Muscle layer of colon (tissue), 2 donors: ENCODE measurements at regions not wholly inside any gene's neighbourhood (a gene's known extent, or its start where the extent isn't known, plus 50 kb on each side); places are given as distances from the start of the nearest gene placed in this dataset.

Source experiments
- H3K27ac ChIP-seq: one replicate; pipeline ENCODE4 v1.7.0; 2013; ENCODE audit warnings: low read depth, mild to moderate bottlenecking, low read length, moderate library complexity
- H3K27me3 ChIP-seq, 2 donors: one replicate each; pipeline ENCODE4 v1.7.0; 2013; ENCODE audit warnings: low read length in 2 of 2, mild to moderate bottlenecking in 2 of 2; ENCODE audit not compliant: insufficient read depth in 2 of 2, control insufficient read depth in 1 of 2
- H3K36me3 ChIP-seq: one replicate; pipeline ENCODE4 v1.7.0; 2013; ENCODE audit warnings: mild to moderate bottlenecking, low read length; ENCODE audit not compliant: insufficient read depth
- H3K4me1 ChIP-seq: one replicate; pipeline ENCODE4 v1.7.0; 2013; ENCODE audit warnings: mild to moderate bottlenecking, low read length; ENCODE audit not compliant: insufficient read depth
- H3K4me3 ChIP-seq, 2 donors: one replicate each; pipeline ENCODE4 v1.7.0; 2013; ENCODE audit warnings: low read length in 2 of 2, low read depth in 1 of 2, mild to moderate bottlenecking in 1 of 2, moderate library complexity in 1 of 2
- H3K9ac ChIP-seq: one replicate; pipeline ENCODE4 v1.7.0; 2013; ENCODE audit warnings: low read length
- H3K9me3 ChIP-seq: one replicate; pipeline ENCODE4 v1.7.0; 2013; ENCODE audit warnings: mild to moderate bottlenecking, low read length
- donor health status: abdominal sarcoma.
- donor health status: Adenocarcinoma of cecum.

GRCh38 chr21:38929652-38930051 is 123.9 kb downstream of the ETS2 start:
- H3K4me3 ChIP-seq = no peak overlapping the region
- peaks cover 21% of the 10 kb centered on the region for H3K4me1 ChIP-seq
- no peaks in the 10 kb centered on the region for H3K9me3 ChIP-seq
- no peak overlapping the region for H3K9ac ChIP-seq
- no peaks in the 10 kb centered on the region for H3K36me3 ChIP-seq
- no peaks in the 10 kb centered on the region for H3K27me3 ChIP-seq
- no peak overlapping the region for H3K27ac ChIP-seq

- Histone ChIP-seq H3K4me3 (no peak overlapping the region), H3K9me3 (no peaks in the 10 kb centered on the region), H3K9ac (no peak overlapping the region), H3K27ac (no peak overlapping the region), H3K36me3 (no peaks in the 10 kb centered on the region), H3K4me1 (peaks cover 21% of the 10 kb centered on the region), H3K27me3 (no peaks in the 10 kb centered on the region)
Observed at GRCh38 chr21:38929142-38929541, 123.4 kb downstream of the ETS2 start.

GRCh38 chr21:38927776-38928175 is 122.0 kb downstream of the ETS2 start:
- no peaks in the 10 kb centered on the region for H3K36me3 ChIP-seq
- no peaks in the 10 kb centered on the region for H3K9me3 ChIP-seq
- H3K4me3 ChIP-seq = no peak overlapping the region
- H3K9ac ChIP-seq = no peak overlapping the region
- H3K27me3 ChIP-seq = no peaks in the 10 kb centered on the region
- H3K4me1 ChIP-seq = peaks cover 21% of the 10 kb centered on the region
- H3K27ac ChIP-seq = no peak overlapping the region

- H3K4me3 ChIP-seq = peak overlapping the region in 1 of 2 donors; percentile 43
- peaks cover 25% of the 10 kb centered on the region for H3K4me1 ChIP-seq
- no peaks in the 10 kb centered on the region for H3K9me3 ChIP-seq
- H3K9ac ChIP-seq = peak overlapping the region; percentile 13
- H3K27ac ChIP-seq = peak overlapping the region; percentile 81
- no peaks in the 10 kb centered on the region for H3K27me3 ChIP-seq
- no peaks in the 10 kb centered on the region for H3K36me3 ChIP-seq
Observed at GRCh38 chr21:38925923-38926322, 120.2 kb downstream of the ETS2 start.

GRCh38 chr21:38925478-38925877 is 119.7 kb downstream of the ETS2 start:
- Histone ChIP-seq H3K36me3 (no peaks in the 10 kb centered on the region), H3K9me3 (no peaks in the 10 kb centered on the region), H3K27me3 (no peaks in the 10 kb centered on the region), H3K9ac (peak overlapping the region; percentile 13), H3K4me1 (peaks cover 25% of the 10 kb centered on the region), H3K4me3 (no peak overlapping the region), H3K27ac (peak overlapping the region; percentile 81)

- Histone ChIP-seq H3K36me3 (no peaks in the 10 kb centered on the region), H3K27me3 (no peaks in the 10 kb centered on the region), H3K4me3 (no peak overlapping the region), H3K4me1 (peaks cover 26% of the 10 kb centered on the region), H3K27ac (peak overlapping the region; percentile 81), H3K9ac (no peak overlapping the region), H3K9me3 (no peaks in the 10 kb centered on the region)
Observed at GRCh38 chr21:38924954-38925353, 119.2 kb downstream of the ETS2 start.

- Histone ChIP-seq H3K27me3 (no peaks in the 10 kb centered on the region), H3K27ac (no peak overlapping the region), H3K4me3 (no peak overlapping the region), H3K36me3 (no peaks in the 10 kb centered on the region), H3K9ac (no peak overlapping the region), H3K9me3 (no peaks in the 10 kb centered on the region), H3K4me1 (peaks cover 26% of the 10 kb centered on the region)
Observed at GRCh38 chr21:38923429-38923828, 117.7 kb downstream of the ETS2 start.

GRCh38 chr21:38922474-38923235 is 116.9 kb downstream of the ETS2 start:
- H3K4me1 ChIP-seq = peaks cover 26% of the 10 kb centered on the region
- H3K9me3 ChIP-seq = no peaks in the 10 kb centered on the region
- no peaks in the 10 kb centered on the region for H3K27me3 ChIP-seq
- no peaks in the 10 kb centered on the region for H3K36me3 ChIP-seq
- no peak overlapping the region for H3K9ac ChIP-seq
- H3K4me3 ChIP-seq = no peak overlapping the region
- H3K27ac ChIP-seq = no peak overlapping the region

- no peaks in the 10 kb centered on the region for H3K27me3 ChIP-seq
- peak overlapping the region; percentile 17 for H3K27ac ChIP-seq
- H3K36me3 ChIP-seq = no peaks in the 10 kb centered on the region
- H3K4me3 ChIP-seq = no peak overlapping the region
- H3K9ac ChIP-seq = no peak overlapping the region
- H3K9me3 ChIP-seq = no peaks in the 10 kb centered on the region
- H3K4me1 ChIP-seq = peaks cover 25% of the 10 kb centered on the region
Observed at GRCh38 chr21:38921511-38922251, 116.0 kb downstream of the ETS2 start.

GRCh38 chr21:38920631-38921398 is 115.1 kb downstream of the ETS2 start:
- no peak overlapping the region for H3K9ac ChIP-seq
- H3K27ac ChIP-seq = peak overlapping the region; percentile 31
- H3K4me3 ChIP-seq = no peak overlapping the region

GRCh38 chr21:38918607-38919346 is 113.0 kb downstream of the ETS2 start:
- Histone ChIP-seq H3K27ac (no peak overlapping the region), H3K4me3 (no peak overlapping the region), H3K27me3 (no peaks in the 10 kb centered on the region), H3K9ac (no peak overlapping the region), H3K4me1 (peaks cover 22% of the 10 kb centered on the region), H3K9me3 (no peaks in the 10 kb centered on the region), H3K36me3 (no peaks in the 10 kb centered on the region)

More at GRCh38 chr21:38920631-38921398, 115.1 kb downstream of the ETS2 start:
- H3K4me1 ChIP-seq = peaks cover 19% of the 10 kb centered on the region
- H3K36me3 ChIP-seq = no peaks in the 10 kb centered on the region
- H3K9me3 ChIP-seq = no peaks in the 10 kb centered on the region
- no peaks in the 10 kb centered on the region for H3K27me3 ChIP-seq
